ENCODE measurements at regions not wholly inside any gene's neighbourhood (a gene's known extent, or its start where the extent isn't known, plus 50 kb on each side); places are given as distances from the start of the nearest gene placed in this dataset.
"Not testable (repeated sequence)": the region's sequence is repeated elsewhere in the genome, so short reads cannot be mapped to it uniquely, and the experiment has no call there.

- no peak for DNase-seq
Measured at GRCh38 chr15:59779110-59779509, 90.0 kb upstream of the BNIP2 start.

DNA sequence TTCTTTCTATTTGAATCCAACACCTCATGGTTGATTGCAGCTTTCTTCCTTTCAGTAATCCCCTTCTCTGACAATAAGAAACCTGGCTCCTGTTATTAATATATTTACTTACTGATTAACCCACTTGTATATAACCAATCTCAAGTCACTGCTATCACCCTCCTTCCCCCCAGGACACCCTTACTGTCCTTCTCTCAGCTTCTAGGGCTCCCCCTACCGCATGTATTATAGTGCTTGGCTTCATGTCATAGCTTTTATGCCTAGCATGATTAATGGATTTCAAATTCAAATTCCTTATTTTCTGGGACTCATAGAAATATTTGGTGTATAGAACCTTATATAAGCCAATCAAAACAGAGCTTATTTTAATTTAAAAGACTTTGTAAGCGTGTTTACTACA lies 75.7 kb upstream of the BNIP2 start:
- DNase-seq: no peak

GRCh38 chr15:59762558-59762957 lies 73.4 kb upstream of the BNIP2 start:
- DNase-seq: no peak

DNA sequence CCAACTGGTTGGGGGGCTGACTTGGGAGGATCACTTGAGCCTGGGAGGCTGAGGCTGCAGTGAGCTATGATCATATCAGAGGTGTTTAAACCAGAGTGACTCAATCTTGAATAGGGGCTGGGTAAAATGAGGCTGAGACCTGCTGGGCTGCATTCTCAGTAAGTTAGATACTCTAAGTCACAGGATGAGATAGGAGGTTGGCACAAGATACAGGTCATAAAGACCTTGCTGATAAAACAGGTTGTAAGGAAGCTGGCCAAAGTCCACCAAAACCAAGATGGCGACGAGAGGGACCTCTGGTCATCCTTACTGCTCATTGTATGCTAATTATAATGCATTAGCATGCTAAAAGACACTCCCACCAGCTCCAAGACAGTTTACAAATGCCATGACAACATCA lies 71.1 kb upstream of the BNIP2 start:
- not testable (repeated sequence) for DNase-seq

- DNase-seq: no peak
Measured at GRCh38 chr15:59751552-59752413, 62.7 kb upstream of the BNIP2 start.

- DNase-seq: no peak
Measured at GRCh38 chr15:59746777-59747176, 57.7 kb upstream of the BNIP2 start.

- DNase-seq: no peak
Measured at GRCh38 chr15:59741274-59741906, 52.3 kb upstream of the BNIP2 start.

- DNase-seq: no peak
Measured at GRCh38 chr15:59739557-59740186, 50.6 kb upstream of the BNIP2 start.
